AG04450 (cell line): ENCODE measurements at regions not wholly inside any gene's neighbourhood (a gene's known extent, or its start where the extent isn't known, plus 50 kb on each side); places are given as distances from the start of the nearest gene placed in this dataset.

Experiments used
- CTCF ChIA-PET: fragments of 300-600, 350-600 bp; formaldehyde crosslinking; extraction: SDS; loops from one replicate; lab custom pipeline; 2022; ENCODE audit warnings: antibody characterized with exemption, inconsistent platforms; lab: Charles Lee
- POLR2A ChIA-PET: fragments of 350-600 bp; formaldehyde crosslinking; extraction: SDS; loops from one replicate; lab custom pipeline; 2021; ENCODE audit warnings: antibody characterized with exemption, inconsistent platforms; lab: Yijun Ruan, JAX
- DNase-seq: peaks from one replicate; pipeline ENCODE4 v3.0.0-alpha.2; 2011; ENCODE audit warnings: low read depth, low spot score
- H3K27ac ChIP-seq: one replicate; pipeline ENCODE4 v1.5.1; 2012; ENCODE audit warnings: low read depth, low read length, control low read depth
- H3K27me3 ChIP-seq: one replicate; pipeline ENCODE4 v1.6.0; 2012; ENCODE audit warnings: low read length; ENCODE audit not compliant: control insufficient read depth, insufficient read depth
- H3K4me3 ChIP-seq: 2 replicates; pipeline ENCODE4 v1.5.1; 2011; ENCODE audit warnings: mild to moderate bottlenecking, low read depth, low read length, control low read depth
- H3K9me3 ChIP-seq: 2 replicates; pipeline ENCODE4 v1.5.1; 2012; ENCODE audit warnings: low read length; ENCODE audit not compliant: control insufficient read depth, insufficient read depth
- TF ChIP-seq, protein P1 (sequence below): IDR thresholded peaks from 2 replicates; pipeline ENCODE4 v1.5.1; 2011; ENCODE audit warnings: low read depth, low read length, control low read depth, inconsistent platforms

DNA sequence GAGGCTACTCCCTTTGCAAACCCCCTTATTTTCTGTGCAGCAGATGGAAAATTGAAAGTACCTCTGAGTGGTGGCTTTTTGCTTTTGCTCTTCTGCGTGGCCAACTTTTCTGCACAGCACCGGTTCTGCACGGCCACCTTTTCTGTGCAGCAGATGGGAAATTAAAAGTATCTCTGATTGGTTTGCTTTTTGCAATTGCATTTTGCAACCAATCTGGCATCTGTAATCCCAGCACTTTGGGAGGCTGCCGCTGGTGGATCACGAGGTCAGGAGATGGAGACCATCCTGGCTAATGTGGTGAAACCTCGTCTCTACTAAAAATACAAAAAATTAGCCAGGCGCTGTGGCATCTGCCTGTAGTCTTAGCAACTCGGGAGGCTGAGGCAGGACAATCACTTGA, 79.5 kb upstream of the CHMP2B start:
- DNase-seq: no peak
- H3K27ac ChIP-seq: no peak overlapping the region
- ChIA-PET CTCF (no interaction called here), POLR2A (no interaction called here)
- H3K27me3 ChIP-seq: no peaks in the 10 kb centered on the region
- TF ChIP-seq, protein P1, sequence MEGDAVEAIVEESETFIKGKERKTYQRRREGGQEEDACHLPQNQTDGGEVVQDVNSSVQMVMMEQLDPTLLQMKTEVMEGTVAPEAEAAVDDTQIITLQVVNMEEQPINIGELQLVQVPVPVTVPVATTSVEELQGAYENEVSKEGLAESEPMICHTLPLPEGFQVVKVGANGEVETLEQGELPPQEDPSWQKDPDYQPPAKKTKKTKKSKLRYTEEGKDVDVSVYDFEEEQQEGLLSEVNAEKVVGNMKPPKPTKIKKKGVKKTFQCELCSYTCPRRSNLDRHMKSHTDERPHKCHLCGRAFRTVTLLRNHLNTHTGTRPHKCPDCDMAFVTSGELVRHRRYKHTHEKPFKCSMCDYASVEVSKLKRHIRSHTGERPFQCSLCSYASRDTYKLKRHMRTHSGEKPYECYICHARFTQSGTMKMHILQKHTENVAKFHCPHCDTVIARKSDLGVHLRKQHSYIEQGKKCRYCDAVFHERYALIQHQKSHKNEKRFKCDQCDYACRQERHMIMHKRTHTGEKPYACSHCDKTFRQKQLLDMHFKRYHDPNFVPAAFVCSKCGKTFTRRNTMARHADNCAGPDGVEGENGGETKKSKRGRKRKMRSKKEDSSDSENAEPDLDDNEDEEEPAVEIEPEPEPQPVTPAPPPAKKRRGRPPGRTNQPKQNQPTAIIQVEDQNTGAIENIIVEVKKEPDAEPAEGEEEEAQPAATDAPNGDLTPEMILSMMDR: no peak
- no peak overlapping the region for H3K4me3 ChIP-seq
- H3K9me3 ChIP-seq: no peaks in the 10 kb centered on the region

DNA sequence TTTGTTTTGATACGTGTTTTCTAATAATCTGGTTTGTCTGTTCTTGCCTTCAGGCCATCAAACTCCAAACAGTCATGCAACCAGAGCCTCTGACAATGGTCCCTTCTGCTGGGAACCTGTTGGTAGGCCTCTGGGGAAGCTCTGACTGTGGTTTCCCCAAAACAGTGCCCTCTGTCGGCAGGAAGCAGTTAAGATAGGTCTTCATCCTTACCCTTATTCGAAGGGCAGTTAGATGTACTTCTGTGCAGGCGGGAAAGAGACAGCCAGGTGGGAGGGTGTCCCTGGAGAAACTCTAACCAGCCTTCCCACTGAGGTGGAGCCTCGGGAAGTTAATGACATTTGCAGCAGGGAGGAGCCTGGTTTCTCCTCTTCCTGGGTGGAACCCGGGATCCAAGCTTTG, 81.6 kb upstream of the CHMP2B start:
- no peak for DNase-seq
- ChIA-PET POLR2A (no interaction called here), CTCF (interaction anchor here (0.7 to 3.9 kb wide), 8 partner anchors 9 to 443 kb away, joined by 3 to 44 read pairs (median 4); no protein-coding TSS in a partner anchor)
- Histone ChIP-seq H3K9me3 (peaks cover 11% of the 10 kb centered on the region), H3K4me3 (no peak overlapping the region), H3K27ac (no peak overlapping the region), H3K27me3 (no peaks in the 10 kb centered on the region)
- TF ChIP-seq, protein P1: peak; percentile 44

- no peaks in the 10 kb centered on the region for H3K27me3 ChIP-seq
- no peak overlapping the region for H3K27ac ChIP-seq
- TF ChIP-seq, protein P1: no peak
- peaks cover 3% of the 10 kb centered on the region; the same call in 1 of the 2 replicates for H3K9me3 ChIP-seq
- no peak overlapping the region for H3K4me3 ChIP-seq
- DNase-seq: no peak
- POLR2A ChIA-PET: no interaction called here
- CTCF ChIA-PET: interaction anchor here (0.6 kb wide), 1 partner anchor 362 kb away, joined by 4 read pairs; no protein-coding TSS in a partner anchor
Measured at GRCh38 chr3:87136066-87136596, 91.0 kb upstream of the CHMP2B start.

GRCh38 chr3:87135412-87135811, 91.7 kb upstream of the CHMP2B start:
- H3K9me3 ChIP-seq: no peaks in the 10 kb centered on the region
- no peak overlapping the region for H3K27ac ChIP-seq
- TF ChIP-seq, protein P1: no peak
- ChIA-PET POLR2A (no interaction called here), CTCF (no interaction called here)
- no peaks in the 10 kb centered on the region for H3K27me3 ChIP-seq
- DNase-seq: no peak
- no peak overlapping the region for H3K4me3 ChIP-seq

GRCh38 chr3:87132801-87133200, 94.3 kb upstream of the CHMP2B start:
- ChIA-PET CTCF (no interaction called here), POLR2A (no interaction called here)
- H3K27me3 ChIP-seq: no peaks in the 10 kb centered on the region
- no peak for DNase-seq
- no peaks in the 10 kb centered on the region for H3K9me3 ChIP-seq
- no peak overlapping the region for H3K27ac ChIP-seq
- TF ChIP-seq, protein P1: no peak
- no peak overlapping the region for H3K4me3 ChIP-seq
